Ecto neural progenitor cell (in vitro differentiated cells): ENCODE measurements at regions not wholly inside any gene's neighbourhood (a gene's known extent, or its start where the extent isn't known, plus 50 kb on each side); places are given as distances from the start of the nearest gene placed in this dataset.

Experiments used
- DNase-seq: peaks from one replicate; pipeline ENCODE4 v3.0.0-alpha.2; 2018; ENCODE audit warnings: low spot score

DNA sequence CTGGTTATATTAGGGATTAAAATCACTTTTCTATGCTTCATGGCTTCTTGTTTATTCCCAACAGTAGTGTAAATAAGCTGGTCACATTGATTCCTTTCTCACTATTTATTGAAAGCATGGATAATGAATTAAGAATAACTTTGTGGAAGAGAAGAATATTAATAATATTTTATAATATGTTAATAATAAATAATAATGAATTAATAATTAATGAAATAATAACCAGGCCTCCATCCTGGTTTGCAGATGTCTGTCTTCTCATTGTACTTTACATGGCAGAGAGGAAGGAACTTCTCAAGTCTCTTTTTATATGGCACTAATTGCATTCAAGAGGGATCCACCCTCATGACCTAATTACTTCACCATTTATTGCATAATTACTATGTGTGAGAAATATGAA lies 473.5 kb downstream of the PTPRC start:
- no peak for DNase-seq

DNA sequence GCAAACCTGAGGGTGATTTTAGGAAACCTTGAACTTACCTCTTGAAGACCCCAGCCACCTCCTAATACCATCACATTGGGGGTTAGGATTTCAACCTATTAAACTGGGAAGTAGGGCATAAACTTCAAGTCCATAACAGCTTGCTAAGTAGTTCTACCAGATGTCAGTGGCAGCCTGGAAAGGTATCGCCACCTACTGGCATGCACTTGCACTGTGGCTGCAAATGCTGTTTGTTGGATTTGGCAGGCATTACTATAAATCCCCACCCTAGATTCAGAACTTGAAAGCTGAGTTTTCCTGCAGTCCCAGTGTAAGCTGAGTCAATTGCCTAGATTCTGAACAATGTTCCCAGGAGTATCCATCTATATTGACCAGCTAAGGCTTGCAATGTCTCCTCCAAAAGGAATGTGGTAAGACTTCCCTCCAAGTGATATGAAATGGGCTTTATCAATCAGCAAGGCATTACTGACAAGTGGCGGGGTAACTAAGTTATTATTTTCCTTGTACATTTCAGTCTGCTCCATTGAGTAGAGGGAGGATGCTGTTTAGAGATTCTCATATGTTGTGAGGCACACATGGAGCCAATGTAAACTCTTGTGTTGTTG lies 474.5 kb downstream of the PTPRC start:
- DNase-seq, result no peak

DNA sequence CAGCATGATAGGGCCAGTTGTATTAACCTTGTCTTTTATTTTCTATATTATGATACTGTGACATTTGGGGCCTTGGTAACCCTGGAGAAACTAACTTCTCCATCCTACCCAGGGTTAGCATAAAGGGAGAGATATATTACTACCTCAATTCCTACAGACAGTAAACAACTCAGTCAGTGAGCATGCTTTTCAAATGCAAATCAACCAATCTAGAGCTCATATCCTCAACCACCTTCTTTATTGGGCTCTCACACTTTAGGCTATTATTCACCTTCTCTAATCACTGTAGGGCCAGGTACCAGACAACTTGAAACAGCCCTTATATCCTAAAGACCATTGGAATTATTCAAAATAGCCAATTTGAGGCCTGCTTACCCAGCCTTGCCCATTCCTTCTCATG lies 477.6 kb downstream of the PTPRC start:
- no peak for DNase-seq

DNA sequence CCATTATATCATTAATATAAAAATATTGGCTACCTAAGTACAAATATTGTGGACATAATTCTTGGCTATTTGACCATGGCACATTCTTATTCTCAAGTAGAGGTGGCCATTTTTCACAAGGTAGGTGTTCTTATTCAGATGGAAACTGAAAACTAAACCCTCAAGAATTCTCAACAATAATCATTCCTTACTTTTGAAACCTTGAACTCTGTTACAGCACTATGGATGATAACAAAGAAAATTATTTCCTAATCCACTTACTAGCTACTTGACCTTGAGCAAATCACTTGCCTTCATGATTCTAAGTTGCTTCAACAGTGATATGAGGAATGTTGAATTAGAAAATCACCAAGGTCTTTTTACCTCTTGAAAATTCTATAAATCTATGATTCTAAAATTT lies 482.2 kb downstream of the PTPRC start:
- no peak for DNase-seq

DNA sequence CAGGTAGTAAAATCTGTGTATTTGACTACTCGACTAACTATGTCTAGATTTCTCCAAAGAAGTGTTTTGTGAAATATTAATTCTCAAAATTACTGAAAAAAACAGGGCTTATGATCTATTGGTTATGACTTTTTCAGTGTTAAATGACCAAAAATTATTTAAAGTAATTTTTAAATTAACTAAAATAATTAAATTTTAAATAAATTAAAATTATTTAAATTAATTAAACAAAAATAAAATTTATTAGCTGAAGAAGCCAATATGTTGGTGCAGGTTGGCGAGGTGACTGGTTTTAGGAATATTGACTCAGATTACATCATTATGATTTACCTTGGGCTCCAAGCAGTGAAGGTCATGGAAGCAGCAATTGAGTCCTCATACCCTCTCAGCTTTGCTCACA lies 483.2 kb downstream of the PTPRC start:
- DNase-seq, result no peak

DNA sequence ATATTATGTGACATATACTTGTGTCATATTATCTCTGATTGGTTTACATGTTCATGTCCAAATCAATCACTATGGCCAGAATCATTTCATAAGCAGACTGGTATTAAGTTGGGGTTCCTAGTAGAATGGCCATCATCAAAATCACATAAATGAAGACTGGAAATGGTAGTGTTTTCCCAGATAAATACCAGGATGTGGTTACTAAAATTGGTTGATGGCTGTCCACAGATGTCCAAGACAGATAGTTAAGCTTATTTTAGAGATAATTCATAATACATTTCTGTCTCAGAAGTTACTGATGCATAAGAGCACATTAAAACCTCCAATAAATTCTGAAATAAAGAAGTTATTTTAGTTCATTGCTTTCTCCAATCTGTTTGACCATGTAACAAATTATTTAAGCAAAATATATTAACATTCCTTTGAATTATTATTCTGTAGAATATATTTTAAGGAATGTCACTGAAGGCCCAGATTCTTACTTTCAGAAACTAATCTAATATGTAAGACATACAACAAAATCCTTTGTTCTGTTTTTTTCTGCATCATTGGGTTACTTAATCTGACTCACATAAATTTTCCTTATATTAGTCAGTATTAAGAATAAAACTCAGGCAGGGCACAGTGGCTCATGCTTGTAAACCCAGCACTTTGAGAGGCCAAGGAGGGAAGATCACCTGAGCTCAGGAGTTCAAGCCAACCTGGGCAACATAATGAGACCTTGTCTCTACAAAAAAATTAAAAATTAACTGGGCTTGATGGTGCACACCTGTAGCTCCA lies 483.9 kb downstream of the PTPRC start:
- DNase-seq, result no peak

DNA sequence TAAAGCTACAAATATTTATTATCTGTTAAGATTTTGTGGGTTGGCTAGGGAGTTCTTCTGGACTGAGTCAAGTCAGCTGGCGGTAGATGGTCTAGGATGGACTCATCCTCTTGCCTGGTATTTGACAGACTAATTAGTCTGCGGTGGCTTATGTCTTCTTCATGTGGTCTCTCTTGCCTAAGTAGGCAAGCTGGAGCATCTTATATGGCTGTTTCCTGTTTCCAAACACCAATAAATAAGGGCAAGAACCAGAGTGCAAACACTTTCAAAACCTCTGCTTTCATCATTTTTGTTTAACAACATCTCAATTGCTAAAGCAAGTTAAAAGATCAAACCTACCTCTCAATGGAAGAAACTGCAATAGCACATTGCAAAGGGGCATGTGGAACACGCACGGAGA lies 484.8 kb downstream of the PTPRC start:
- no peak for DNase-seq

DNA sequence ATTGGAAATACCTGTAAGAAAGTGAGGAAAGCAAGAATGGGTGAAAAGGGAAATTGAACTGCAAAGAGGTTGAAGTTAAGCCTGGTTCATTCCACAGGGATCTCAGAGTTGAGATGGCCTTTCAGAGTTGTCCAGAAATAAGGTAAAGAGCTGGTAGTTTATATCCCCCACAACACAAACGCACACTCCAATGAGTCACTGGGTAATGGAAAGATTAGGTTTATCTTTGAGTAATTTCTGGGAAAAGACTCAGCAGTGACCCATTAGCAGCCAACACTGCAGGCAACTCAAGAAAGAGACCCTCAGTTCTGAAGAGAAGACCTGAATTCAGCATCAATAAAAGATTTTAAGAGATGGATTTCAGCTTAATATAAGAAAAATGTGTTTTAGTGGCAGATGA lies 485.5 kb downstream of the PTPRC start:
- no peak for DNase-seq

DNA sequence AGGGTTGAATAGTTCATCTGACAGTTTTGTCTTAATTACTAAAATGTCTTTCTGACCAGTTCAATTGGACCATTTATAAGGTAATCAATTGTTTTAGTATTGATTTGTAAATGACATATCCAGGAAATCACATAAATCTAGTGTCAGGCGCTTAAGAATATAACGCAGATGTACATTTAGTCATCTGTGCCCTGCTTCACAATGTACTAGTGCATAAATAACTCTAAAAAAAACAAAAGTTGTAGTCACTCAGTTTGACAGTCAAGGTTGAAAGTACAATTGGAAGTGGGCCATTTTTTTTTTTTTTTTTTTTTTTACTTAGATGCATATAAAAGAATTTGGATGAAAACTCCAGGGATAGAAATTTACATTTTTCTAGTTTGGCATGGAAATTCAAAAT lies 490.4 kb downstream of the PTPRC start:
- no peak for DNase-seq

DNA sequence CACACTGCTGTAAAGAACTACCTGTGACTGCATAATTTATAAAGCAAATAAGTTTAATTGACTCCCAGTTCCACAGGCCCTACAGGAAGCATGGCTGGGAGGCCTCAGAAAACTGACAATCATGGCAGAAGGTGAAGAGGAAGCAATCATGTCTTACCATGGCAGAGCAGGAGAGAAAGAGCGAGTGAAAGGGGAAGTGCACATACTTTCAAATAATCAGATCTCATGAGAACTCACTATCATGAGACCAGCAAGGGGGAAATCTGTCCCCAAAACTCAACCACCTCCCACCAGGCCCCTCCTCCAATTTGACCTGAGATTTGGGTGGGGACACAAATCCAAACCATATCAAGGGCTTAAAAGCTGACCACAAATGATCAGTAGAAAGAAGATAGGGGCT lies 493.2 kb downstream of the PTPRC start:
- DNase-seq, result no peak

DNA sequence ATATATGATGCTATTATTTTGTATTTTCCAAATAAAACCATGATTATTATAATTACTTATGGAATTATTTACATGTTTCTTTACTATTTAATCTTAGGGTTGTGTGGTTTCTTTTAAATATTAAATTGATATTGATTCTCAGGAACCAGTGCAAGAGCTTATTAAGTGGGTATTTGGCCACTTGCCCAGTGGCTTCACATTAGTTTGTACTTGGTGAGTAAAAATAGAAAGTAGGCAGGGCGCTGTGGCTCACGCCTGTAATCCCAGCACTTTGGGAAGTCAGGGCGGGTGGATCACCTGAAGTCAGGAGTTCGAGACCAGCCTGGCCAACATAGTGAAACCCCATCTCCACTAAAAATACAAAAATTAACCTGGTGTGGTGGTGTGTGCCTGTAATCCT lies 497.1 kb downstream of the PTPRC start:
- no peak for DNase-seq

DNA sequence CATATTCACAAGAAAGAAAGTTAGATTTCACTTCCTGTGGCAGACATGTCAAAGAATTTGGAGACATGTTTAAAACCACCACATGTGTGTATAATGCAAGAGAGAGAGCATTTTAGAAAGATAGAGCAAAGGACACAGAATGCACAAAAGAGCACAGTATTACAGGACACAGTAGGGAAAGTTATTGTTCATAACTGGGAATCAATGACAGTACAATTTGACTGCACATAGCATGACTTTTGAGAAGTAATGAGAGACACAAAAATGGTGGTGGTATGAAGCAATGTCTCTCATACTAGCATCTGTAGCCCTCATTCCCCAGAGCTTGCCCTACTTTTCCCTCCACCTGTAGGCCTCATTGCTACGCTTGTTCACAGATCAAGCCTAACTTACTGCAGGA lies 499.2 kb downstream of the PTPRC start:
- no peak for DNase-seq

DNA sequence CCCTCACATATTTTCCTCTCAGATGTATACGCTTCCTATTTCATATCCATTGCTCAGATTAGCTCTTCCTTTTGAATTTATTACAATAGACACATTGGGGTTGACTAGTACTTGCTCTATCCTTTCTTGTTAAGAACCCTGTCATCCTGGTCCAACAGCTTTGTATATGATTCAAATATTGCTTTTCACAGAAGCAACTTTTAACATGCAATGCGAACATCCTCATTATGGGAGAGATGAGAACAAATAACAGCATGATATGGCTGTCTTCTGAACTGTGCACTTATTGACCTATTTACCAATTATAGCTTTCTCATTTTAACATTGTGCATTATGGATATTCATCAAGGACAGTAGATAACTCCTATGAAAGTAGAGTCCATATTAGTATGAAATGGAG lies 510.8 kb downstream of the PTPRC start:
- DNase-seq, result no peak

DNA sequence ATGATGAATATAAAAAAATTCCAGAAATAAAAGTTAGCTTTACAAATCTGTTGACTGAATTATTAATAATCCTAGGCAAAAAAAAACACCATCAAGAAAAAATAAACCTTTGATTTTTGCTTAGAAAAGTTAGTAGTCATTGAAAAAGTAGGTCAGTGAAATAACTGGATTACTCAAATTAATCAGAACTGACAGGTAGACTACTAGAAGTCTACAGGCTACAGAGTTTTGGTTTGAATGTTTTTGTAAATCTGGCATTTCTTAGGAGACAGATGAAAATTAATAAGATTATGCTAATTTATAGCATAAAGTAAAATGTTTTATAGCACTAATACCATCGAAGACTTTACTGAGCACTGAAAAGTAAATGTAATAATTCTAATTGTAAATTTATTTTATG lies 511.9 kb downstream of the PTPRC start:
- DNase-seq, result no peak

DNA sequence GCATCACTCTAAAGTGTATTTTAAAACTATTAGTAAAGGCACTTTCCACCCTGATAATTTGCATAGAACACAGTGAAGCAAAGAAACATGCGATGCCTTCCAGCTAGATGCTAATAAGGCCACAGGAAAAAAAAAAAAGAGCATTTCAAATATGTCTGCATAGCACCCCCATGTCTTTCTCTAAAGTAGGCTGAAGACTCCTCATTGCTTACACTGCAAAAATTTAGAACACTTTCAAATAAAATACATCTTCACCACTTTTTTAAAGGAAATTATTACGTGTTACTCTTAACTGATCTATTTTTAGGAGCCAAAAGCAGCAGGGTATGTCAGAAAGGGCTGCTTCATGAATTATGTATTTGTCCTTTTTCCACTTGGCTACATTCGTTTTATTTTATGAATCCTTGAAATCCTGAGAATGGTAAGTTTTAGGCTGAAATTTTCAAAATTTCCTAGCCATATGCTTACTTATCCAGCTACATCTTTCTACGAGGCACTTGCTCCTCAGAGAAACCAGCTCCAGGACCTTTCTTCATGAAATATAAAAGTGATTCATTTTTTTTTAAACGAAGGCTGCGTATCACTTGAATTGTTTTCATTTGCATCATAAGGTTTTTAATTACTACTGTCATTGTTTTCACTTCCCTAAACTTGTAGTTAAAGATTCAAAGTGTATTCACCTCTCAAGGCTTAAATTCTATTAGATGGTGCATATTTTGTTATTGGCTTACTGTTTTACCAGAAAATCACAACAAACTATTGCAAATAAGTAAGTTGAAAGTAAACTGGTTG lies 513.0 kb downstream of the PTPRC start:
- no peak for DNase-seq

DNA sequence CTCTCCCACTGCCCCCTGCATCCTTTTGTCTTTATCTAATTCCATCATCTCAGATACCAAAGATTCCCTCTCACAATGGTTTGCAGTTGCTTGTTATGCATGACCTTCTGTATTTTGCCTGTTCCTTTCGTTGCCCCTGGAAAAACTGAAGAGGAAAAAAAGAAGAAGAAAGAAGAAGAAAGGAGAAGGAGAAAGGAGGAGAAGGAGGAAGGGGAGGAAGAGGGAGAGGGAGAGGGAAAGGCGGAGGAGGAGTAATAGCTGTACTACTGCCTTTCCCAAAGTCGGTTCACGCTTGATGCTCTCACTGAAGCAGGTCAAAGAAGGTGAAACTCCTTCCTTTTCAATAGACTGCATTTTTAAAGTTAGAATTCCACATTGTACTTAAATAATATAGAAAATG lies 513.8 kb downstream of the PTPRC start:
- no peak for DNase-seq

DNA sequence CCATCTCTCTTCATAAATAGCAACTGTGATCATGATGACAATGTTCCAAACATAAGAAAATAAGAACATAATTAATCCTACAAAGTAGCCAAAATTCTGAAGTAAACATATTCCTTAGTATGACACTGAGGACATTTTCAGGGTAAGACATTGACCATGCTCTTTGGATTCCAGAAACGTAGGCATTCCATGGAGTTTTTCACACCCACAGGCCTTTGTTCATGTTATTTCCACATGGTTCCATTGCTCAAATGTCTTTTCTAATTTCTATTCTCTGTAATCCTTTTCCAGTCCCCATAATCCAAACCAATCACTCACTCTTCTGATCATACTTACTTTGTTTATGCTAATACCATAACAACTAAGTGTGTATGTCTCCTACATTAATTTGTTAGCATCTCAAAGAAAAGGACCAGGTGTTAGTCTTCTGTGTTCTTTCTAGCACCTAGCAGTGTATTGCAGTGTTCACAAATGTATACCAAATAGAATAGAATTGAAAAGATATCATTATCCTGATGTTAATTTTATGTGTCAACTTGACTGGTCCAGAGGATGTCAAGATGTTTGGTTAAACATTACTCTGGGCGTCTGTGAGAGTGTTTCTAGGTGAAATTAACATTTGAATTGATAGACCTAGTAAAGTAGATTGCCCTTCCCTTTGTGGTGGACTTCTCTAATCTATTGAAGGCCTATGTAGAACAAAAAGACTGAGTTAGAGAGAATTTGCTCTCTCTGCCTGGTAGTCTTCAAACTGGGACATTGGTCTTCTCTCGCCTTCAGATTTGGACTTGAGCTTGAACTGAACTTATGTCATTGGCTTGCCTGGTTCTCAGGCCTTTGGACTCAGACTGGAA lies 516.6 kb downstream of the PTPRC start:
- no peak for DNase-seq

DNA sequence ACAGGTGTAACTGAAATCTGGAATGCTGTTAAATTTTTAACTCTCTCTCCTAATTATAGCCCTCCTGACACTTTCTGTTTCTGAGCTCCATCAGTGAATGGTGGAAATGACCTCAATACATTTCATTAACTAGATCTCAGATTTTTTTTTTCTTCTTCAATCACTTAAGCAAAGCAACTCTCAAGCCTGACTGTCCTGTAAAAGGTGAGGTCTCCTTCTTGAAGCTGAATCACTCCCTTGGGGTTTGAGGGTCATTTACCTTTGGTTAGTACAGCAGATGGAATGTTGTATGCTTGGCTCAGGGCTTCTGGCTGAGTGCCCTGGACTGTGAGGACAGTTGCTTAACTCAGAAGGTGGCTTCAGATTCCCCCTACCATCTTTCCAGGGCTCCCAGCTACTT lies 518.7 kb downstream of the PTPRC start:
- DNase-seq, result no peak

DNA sequence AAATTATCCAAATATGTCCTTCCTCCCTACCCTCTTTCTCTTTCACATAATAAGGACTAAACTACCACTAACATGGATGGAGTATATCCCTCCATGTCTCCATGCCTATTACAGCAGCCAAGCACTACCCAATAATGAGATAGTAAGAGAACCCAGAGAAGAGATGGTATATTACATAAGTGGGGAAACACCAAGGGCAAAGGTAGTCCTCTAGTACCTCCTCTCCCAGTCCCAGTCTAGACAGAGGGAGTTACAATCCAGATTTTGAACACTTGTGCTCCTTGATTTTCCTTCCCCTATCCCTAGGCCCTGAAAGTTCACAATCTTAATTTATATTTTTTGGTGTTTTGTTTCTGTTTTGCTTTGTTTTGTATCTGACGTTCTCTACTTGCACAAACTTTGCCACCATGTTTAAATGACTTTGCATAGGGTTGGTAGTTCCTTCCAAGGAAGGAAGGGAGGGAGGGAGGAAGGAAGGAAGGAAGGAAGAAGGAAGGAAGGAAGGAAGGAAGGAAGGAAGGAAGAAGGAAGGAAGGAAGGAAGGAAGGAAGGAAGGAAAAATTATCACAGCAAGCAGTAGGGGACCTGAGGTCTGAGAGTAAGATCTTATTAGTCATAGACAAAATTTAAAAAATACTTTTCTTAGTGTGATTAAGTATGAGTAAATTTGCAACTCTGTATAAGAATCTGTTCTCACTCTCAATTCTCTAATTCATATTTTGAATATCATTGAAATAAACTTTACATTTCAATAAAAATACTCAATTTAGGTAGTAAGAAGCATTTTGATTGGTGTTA lies 521.9 kb downstream of the PTPRC start:
- no peak for DNase-seq

DNA sequence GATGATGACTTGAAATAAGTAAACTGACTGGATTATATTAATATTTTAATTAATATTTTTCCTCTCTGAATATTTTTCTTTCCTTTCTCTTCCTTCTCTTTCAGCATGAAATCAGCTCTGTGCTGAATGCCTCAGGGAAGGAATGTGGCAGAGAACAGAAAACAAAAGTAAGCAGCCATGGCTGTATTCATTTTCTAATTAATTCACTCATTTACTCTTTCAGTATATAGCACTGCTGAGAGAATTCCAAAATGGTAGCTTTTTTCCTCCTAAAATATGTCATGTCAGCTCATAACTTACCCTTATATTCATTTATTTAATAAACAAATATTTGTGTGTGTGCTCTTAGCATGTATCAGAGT lies 522.5 kb downstream of the PTPRC start:
- no peak for DNase-seq

DNA sequence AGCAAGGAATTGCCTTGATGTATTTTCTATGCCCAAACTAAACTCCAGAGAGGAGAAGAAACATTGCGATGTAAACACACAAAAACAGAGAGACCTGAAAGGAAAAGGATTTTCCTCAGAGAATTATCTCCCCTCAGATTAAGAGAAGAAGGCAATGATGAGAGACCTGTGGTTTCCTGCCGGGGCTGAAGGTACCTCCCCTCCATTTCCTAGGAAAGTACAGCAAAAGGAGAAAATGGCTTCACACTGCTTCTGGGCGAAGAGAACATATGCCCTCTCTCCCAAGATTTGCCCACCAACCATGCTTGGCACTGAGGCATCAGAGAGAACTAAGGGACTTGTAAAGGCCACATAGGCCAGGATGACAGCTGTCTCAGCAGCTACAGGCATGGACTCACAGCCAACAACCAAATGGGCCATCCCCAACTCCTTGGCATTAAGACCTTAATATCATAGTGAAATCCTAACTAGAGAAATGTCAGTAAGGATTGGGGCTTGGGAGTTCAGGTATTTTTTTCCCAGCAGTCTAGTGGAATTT lies 523.0 kb downstream of the PTPRC start:
- no peak for DNase-seq
